Skeletal muscle tissue (tissue), 1 donor: ENCODE measurements at regions not wholly inside any gene's neighbourhood (a gene's known extent, or its start where the extent isn't known, plus 50 kb on each side); places are given as distances from the start of the nearest gene placed in this dataset. TPM values are rescaled to one million over a fixed set of nuclear protein-coding genes. Genes with fewer than 3 reads are reported as not detected.

ENCODE experiments used
- small RNA-seq: library from RNA; depleted of rRNA; stranded (forward); fragments of <200 nt; gene quantifications from one replicate; pipeline ENCODE3, GENCODE V24; 2014

Small RNA genes in the stretch of these regions (small RNA-seq; reads per million reads assigned to genes)
- not detected for gene AC141846.1
